SJSA1 (cell line): ENCODE measurements at regions not wholly inside any gene's neighbourhood (a gene's known extent, or its start where the extent isn't known, plus 50 kb on each side); places are given as distances from the start of the nearest gene placed in this dataset.

Experiments
- DNase-seq, 2 experiments: peaks; one replicate each; pipeline ENCODE4 v3.0.0-alpha.2; 2015 to 2020; ENCODE audit warnings: low spot score in 2 of 2, low read depth in 1 of 2
- H3K27ac ChIP-seq: fragments of 250-450 bp; sonication (Bioruptor Pico); 2 replicates; pipeline ENCODE4 v1.5.1; 2020; ENCODE audit warnings: mild to moderate bottlenecking, moderate library complexity
- H3K27me3 ChIP-seq: fragments of 250-450 bp; sonication (Bioruptor Pico); replicated peaks from 2 replicates; pipeline ENCODE4 v1.5.1; 2020; ENCODE audit warnings: mild to moderate bottlenecking, moderate library complexity
- H3K36me3 ChIP-seq: fragments of 250-450 bp; sonication (Bioruptor Pico); 2 replicates; pipeline ENCODE4 v1.5.1; 2020; ENCODE audit warnings: mild to moderate bottlenecking
- H3K4me1 ChIP-seq: fragments of 250-450 bp; sonication (Bioruptor Pico); replicated peaks from 2 replicates; pipeline ENCODE4 v1.6.1; 2021; ENCODE audit warnings: mild to moderate bottlenecking
- H3K4me3 ChIP-seq: fragments of 250-450 bp; sonication (Bioruptor Pico); 2 replicates; pipeline ENCODE4 v1.5.1; 2020; ENCODE audit warnings: mild to moderate bottlenecking
- H3K9me3 ChIP-seq: fragments of 250-450 bp; sonication (Bioruptor Pico); replicated peaks from 2 replicates; pipeline ENCODE4 v1.5.1; 2020; ENCODE audit warnings: mild to moderate bottlenecking

DNA sequence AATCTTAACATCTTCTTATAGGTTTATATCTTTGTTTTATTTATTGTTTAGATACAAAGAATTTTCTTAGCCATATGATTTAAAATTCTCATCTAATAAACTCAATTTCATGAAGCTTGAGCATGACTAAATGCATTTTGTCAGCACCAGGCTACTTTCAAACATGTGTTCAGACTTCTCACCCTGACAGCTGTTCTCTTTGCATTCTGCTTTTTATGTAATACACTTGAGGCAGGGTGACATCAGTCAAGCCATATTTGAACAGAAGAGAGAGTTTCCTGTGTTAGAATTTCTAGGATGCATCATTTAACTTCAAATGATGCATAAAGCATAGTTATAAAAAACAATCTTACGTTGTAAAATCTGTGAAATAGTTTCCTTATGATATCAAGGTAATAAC lies 1295.1 kb upstream of the PCDH20 start:
- Histone ChIP-seq H3K27me3 (no peaks in the 10 kb centered on the region), H3K36me3 (no peaks in the 10 kb centered on the region), H3K4me3 (no peak overlapping the region), H3K27ac (no peak overlapping the region), H3K4me1 (no peaks in the 10 kb centered on the region), H3K9me3 (no peaks in the 10 kb centered on the region)
- DNase-seq = no peak

DNA sequence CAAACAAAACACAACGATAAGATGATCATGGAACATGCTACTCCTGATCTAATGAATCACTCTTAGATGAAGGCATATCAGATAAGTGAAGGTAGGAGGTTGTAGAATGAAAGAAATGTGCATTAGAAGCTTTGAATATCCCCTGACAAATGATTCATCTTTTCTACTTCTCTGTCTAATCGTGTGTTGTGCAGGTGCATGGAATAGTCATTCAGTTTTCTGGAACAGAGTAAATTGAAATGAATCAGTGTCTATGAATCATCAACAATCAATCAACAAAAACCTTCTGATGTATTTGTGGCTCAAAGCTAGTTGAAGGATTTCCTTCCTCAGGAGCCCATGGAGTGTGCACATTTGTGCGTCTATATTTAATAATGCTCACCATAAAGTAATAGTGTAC lies 1290.4 kb upstream of the PCDH20 start:
- Histone ChIP-seq H3K27ac (no peak overlapping the region), H3K4me3 (no peak overlapping the region), H3K4me1 (no peaks in the 10 kb centered on the region), H3K36me3 (no peaks in the 10 kb centered on the region), H3K9me3 (no peaks in the 10 kb centered on the region), H3K27me3 (no peaks in the 10 kb centered on the region)
- DNase-seq = no peak

DNA sequence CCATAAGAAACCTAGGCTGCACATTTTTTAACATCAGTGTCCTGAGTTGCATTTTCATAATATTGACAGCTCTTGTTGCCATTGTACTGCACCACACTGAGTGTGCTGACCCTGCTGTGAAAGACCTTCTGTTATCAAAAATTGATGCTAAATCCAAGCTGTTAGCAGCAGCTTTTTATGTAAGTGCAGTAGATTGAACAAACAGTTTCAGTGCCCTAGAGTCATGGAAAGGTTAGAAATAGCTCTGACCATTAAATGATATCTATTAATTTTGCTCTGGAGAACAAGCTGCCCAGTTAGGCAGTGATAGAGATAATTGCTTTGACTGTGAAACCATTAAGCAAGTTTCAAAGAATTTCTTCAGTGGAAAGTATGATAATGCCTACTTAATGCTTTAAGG lies 1289.2 kb upstream of the PCDH20 start:
- H3K9me3 ChIP-seq = 0 out of 2 replicates have a peak, but pooled peaks cover 2% of the 10 kb centered on the region
- no peak overlapping the region for H3K27ac ChIP-seq

DNA sequence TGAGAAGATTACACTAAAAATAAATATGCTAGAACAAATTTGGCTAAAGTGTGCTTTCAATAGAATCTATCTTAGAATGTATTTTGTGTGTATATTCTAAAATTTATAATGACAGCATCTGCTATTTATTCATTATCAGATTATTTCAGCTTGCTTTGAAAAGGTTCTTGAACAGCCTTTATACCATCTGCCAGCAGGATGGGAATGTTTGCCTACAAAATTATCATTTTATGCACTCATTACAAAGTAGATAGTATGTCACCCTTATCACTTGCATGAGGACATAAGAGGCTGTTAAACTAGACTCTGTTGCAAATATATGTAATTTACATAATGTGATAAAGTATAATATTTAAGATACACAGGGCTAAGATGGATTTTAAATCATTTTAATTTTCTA lies 1286.9 kb upstream of the PCDH20 start:
- H3K4me1 ChIP-seq = no peaks in the 10 kb centered on the region
- H3K36me3 ChIP-seq = no peaks in the 10 kb centered on the region
- 0 out of 2 replicates have a peak, but pooled peaks cover 2% of the 10 kb centered on the region for H3K9me3 ChIP-seq
- H3K27ac ChIP-seq = no peak overlapping the region
- H3K4me3 ChIP-seq = no peak overlapping the region
- DNase-seq = no peak
- H3K27me3 ChIP-seq = no peaks in the 10 kb centered on the region

More for the DNA sequence above, 1289.2 kb upstream of the PCDH20 start:
- H3K36me3 ChIP-seq = no peaks in the 10 kb centered on the region
- no peaks in the 10 kb centered on the region for H3K4me1 ChIP-seq
- no peak for DNase-seq
- no peak overlapping the region for H3K4me3 ChIP-seq
- H3K27me3 ChIP-seq = no peaks in the 10 kb centered on the region

DNA sequence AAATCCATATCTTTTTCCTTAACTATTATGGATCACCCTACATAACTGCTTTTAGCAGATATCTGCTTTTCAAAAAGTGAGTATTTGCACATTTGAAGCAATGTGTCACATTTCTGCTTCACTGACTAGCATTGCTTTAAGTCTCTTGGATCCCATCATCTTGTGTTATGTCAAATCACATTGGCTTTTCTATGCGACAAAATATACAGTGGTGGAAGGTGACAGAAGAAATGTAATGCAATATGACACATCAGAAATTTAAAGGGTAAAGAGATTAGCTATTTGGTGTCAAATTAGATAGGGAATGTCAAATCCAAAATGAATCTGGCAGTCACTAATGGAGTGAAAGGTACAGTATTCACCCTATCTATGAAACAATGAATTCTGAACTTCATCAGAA lies 1282.1 kb upstream of the PCDH20 start:
- Histone ChIP-seq H3K27ac (no peak overlapping the region), H3K4me3 (no peak overlapping the region)
- no peak for DNase-seq

DNA sequence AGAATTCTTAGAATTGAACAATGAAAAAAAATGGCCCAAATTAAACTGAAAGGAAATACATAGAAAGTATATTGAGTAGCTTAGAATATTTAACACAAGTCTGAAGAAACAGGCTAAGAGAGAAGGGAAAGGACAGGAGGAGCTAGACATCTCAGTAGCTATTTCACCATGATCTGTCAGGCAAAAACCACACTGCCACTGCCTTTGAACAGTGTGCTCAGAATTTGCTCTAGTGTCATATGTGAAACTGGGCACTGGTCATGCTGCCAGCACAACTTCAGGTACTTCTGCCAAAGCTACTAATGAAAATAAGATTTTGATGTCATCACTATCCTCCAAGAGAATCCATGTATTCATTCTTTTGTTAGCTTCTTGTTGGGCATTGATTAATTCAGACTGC lies 1280.8 kb upstream of the PCDH20 start:
- no peak for DNase-seq
- no peaks in the 10 kb centered on the region for H3K36me3 ChIP-seq
- H3K9me3 ChIP-seq = 0 out of 2 replicates have a peak, but pooled peaks cover 2% of the 10 kb centered on the region
- H3K27ac ChIP-seq = no peak overlapping the region
- H3K4me1 ChIP-seq = no peaks in the 10 kb centered on the region
- no peak overlapping the region for H3K4me3 ChIP-seq
- H3K27me3 ChIP-seq = no peaks in the 10 kb centered on the region

More for the DNA sequence above, 1282.1 kb upstream of the PCDH20 start:
- H3K9me3 ChIP-seq = 0 out of 2 replicates have a peak, but pooled peaks cover 2% of the 10 kb centered on the region
- H3K4me1 ChIP-seq = no peaks in the 10 kb centered on the region
- H3K27me3 ChIP-seq = no peaks in the 10 kb centered on the region
- no peaks in the 10 kb centered on the region for H3K36me3 ChIP-seq

DNA sequence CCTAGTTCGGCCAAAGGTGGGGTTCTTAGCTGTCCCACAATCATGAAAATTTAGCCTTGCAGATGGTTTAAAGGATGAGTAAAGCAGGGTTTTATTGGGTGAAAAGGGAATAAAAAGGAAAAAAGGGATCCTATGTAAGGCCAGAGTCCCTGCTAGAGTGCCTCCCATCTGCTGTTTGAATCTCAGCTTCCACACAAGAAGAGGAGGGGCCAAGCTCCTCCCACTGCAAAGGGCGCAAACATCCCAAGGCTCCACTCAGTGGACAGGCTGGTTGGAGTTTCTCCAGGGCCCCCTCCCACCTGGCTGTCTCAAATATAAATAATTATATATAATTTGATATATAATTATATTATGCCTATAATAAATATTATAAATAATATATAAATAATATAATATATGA lies 1272.1 kb upstream of the PCDH20 start:
- Histone ChIP-seq H3K4me3 (no peak overlapping the region), H3K36me3 (no peaks in the 10 kb centered on the region), H3K27me3 (no peaks in the 10 kb centered on the region), H3K27ac (no peak overlapping the region), H3K4me1 (no peaks in the 10 kb centered on the region), H3K9me3 (no peaks in the 10 kb centered on the region)
- no peak for DNase-seq

DNA sequence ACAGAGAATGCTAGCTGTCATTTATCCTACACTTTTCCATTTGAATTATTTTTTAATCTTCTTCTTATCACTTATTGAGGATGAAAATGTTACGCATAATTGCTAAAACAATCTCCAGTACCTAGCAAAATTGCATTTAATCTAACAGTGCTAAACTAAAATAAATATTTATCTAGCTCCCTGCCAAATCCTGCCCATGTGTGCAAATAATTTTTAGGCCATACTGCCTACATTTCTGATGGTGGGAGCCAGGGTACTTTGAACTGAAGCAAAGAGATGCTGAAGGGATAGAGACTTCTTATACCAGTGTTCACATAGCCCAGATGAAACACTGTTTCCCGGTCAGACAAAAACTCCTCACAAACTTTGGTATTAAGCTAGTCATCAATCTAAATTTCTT lies 1268.7 kb upstream of the PCDH20 start:
- no peaks in the 10 kb centered on the region for H3K27me3 ChIP-seq
- no peaks in the 10 kb centered on the region for H3K9me3 ChIP-seq
- DNase-seq = no peak
- no peaks in the 10 kb centered on the region for H3K4me1 ChIP-seq
- no peak overlapping the region for H3K4me3 ChIP-seq
- no peak overlapping the region for H3K27ac ChIP-seq
- no peaks in the 10 kb centered on the region for H3K36me3 ChIP-seq

DNA sequence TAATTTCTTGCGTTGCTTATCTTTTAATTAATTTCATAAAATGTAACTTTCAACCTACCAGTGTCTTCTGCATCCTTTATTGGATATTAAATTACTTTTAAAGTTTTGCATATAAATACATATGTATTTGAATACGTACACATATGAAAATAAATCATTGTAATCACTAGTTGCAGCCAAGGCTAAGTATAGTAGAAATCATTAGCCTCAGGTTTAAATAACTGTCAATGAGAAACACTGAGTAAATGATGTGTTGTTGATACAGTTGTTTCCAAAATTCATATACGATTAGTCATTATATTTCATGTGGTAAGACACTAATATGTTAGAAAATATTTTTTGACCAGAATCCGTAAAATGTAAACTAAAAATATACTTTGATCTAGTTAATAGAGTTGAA lies 1267.1 kb upstream of the PCDH20 start:
- Histone ChIP-seq H3K4me1 (no peaks in the 10 kb centered on the region), H3K27ac (no peak overlapping the region), H3K9me3 (no peaks in the 10 kb centered on the region), H3K27me3 (no peaks in the 10 kb centered on the region), H3K4me3 (no peak overlapping the region), H3K36me3 (no peaks in the 10 kb centered on the region)
- no peak for DNase-seq

DNA sequence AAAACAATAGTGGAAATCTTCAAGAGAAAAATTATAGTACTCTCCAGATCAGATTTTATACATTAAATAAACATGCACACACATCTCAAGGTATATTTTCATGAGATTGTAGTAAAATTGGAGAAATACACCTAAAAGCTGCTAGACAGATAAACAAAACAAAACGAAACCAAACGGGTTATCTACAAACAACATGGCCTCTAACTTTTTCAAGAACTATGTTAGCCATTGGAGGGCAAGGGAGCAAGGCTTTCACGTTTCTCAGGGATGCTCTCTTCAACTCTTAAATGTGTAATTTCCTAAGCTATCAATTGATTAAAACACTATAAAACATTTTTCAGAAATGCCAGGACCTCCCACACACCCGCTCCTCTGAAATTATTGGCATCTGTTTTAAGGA lies 1262.4 kb upstream of the PCDH20 start:
- Histone ChIP-seq H3K9me3 (no peaks in the 10 kb centered on the region), H3K27ac (no peak overlapping the region), H3K27me3 (no peaks in the 10 kb centered on the region), H3K4me3 (no peak overlapping the region), H3K36me3 (no peaks in the 10 kb centered on the region), H3K4me1 (no peaks in the 10 kb centered on the region)
- DNase-seq = no peak

DNA sequence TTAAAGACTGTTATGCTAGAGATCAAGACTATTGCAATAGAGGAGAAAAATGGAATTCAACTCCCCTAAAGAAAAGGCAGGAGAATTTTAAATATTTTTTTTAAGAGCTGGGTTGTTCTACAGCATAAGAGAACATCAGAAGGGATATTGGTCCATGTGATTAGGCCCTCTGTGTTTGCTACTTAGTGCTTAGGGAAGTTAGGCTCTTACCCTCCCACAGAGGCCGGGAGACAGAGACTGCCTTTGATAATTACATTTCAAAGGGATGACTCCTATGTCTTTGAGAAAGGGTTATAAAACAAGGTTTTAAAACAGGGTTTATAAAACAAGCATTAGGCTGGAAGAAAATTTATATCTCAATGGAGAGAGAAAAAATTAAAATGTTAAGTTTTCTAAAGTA lies 1248.1 kb upstream of the PCDH20 start:
- H3K36me3 ChIP-seq = no peaks in the 10 kb centered on the region
- no peaks in the 10 kb centered on the region for H3K9me3 ChIP-seq
- H3K27me3 ChIP-seq = no peaks in the 10 kb centered on the region
- H3K4me3 ChIP-seq = no peak overlapping the region
- no peak overlapping the region for H3K27ac ChIP-seq
- no peaks in the 10 kb centered on the region for H3K4me1 ChIP-seq
- DNase-seq = no peak

DNA sequence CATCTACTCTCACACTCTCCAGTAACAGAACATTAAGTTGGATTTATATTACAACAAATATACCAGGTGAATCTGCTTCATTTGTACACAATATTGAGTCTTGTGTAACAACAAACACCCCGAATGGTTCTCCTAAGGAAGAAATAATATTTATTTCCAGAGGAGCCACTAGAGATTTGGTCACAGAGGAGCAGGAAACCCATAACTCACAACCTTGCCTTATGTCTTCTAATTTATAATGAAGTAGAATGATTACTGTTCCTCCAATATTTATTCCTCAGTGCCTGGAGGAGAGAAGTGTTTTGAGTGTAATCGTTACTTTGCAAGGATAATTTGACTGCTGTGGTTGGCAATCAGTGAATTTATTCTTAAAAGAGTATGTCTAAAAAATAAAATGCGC lies 1243.7 kb upstream of the PCDH20 start:
- H3K27me3 ChIP-seq = no peaks in the 10 kb centered on the region
- H3K27ac ChIP-seq = no peak overlapping the region
- DNase-seq = no peak
- no peak overlapping the region for H3K4me3 ChIP-seq
- no peaks in the 10 kb centered on the region for H3K4me1 ChIP-seq
- H3K9me3 ChIP-seq = no peaks in the 10 kb centered on the region
- H3K36me3 ChIP-seq = no peaks in the 10 kb centered on the region

DNA sequence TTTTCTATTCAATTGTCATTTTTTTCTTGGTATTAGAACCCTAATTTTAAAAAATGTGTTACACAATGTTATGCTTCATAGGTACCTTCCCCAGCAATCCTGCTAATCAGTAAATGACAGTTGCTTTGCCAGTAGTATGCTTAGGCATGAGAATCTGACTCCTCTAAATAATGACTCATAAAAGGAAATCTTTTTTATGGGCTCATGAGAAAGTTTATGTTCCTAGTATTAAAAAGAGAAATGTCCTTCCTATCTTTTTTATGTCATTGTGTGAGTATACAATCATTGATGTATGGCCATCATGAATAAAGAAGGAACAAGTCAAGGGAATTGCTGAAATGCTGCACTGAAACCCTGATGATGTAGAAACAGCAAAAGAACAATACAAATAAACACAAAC lies 1237.7 kb upstream of the PCDH20 start:
- Histone ChIP-seq H3K4me1 (no peaks in the 10 kb centered on the region), H3K27ac (no peak overlapping the region), H3K36me3 (no peaks in the 10 kb centered on the region), H3K4me3 (no peak overlapping the region), H3K9me3 (no peaks in the 10 kb centered on the region), H3K27me3 (no peaks in the 10 kb centered on the region)
- no peak for DNase-seq

DNA sequence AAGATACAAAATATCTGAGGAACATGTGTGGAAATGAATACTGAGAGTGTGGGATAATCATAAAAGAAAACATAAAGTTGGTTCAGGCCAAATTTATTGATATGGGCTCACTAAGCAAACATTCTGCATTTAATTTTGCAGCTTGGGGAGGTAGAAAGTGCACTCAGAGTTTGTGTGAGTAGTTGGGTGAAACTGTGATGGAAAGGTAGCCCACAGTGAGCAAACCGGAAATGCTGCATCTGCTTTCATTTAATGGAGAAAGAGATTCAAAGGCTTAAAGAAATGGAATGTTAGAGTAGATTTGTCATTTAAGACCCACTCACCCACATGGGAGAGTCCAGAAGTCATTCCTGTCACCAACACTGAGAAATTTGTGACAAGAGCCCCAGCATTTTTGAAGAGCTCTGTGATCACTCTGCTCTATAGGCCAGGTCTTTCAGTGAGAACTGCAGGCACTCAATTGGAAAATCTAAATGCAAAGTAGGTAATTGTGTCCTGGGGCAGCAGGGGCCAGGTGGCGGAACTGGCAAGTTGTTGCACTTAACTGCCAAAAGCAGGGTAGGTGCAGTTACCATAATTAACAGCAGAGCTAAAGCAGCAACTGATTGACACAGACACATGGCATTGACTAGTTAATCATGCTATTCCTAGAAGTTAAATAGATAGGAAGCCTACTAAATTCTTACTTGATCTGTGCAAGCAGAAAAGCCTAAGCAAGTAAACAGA lies 1228.3 kb upstream of the PCDH20 start:
- Histone ChIP-seq H3K4me3 (no peak overlapping the region), H3K4me1 (no peaks in the 10 kb centered on the region), H3K36me3 (no peaks in the 10 kb centered on the region), H3K27me3 (no peaks in the 10 kb centered on the region), H3K27ac (no peak overlapping the region), H3K9me3 (no peaks in the 10 kb centered on the region)
- no peak for DNase-seq

DNA sequence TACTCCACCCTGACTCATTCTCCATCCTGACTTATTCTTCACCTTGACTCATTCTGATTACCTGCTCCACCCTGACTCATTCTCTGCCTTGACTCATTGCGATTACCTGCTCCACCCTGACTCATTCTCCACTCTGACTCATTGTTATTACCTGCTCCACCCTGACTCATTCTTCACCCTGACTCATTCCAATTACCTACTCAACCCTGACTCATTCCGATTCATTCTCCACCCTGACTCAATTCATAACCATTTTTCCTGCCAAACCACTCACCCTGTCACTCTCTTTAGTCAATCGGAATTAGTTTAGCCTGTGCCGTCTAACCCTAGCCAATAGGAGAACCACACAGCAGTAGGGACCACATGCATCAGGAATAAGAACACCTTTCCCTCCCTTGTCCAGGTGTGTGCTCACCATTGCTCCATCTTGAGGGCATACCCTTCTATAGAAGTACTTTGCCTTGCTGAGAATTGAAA lies 1227.4 kb upstream of the PCDH20 start:
- Histone ChIP-seq H3K27me3 (no peaks in the 10 kb centered on the region), H3K9me3 (no peaks in the 10 kb centered on the region), H3K4me3 (no peak overlapping the region), H3K36me3 (no peaks in the 10 kb centered on the region), H3K27ac (no peak overlapping the region), H3K4me1 (no peaks in the 10 kb centered on the region)
- no peak for DNase-seq
